ENCODE measurements at regions not wholly inside any gene's neighbourhood (a gene's known extent, or its start where the extent isn't known, plus 50 kb on each side); places are given as distances from the start of the nearest gene placed in this dataset.

DNA sequence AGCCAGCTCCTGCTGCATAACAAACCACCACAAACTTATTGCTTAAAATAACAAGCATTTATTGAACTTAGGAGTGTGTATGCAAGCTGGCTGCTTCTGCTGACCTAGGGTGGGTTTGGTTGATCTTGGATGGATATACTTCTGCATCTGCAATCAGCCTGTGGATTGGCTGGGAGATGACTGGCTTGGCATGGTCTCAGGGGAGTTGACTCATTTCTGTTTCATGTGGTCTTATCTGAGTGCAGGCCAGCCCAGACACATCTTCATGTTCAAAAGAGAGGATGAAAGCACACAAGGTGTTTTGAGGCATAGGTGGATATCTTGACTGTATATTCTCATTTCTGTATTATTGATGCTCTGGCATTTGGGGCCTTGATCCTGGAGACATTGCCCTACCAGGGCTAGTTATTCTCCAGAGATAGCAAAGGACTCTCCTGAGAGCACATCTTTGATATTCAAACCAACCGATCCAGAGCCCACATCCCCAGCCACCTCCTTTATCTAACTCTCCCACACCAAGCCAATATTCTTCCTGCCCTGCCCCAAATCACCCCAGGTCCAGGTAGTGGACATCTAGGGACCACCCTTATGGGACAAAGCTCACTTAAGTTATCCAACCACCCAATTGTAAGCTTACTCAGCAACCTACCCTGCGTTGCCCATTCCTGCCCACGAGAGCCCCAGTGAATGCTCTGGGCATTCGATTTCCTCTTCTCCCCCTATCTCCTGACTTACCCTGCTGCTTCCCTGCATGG, 350.8 kb downstream of the PTPRU start:
- no peak for DNase-seq (ENCODE audit: low read depth)

GRCh38 chr1:29586215-29586614, 349.9 kb downstream of the PTPRU start:
- no peak for DNase-seq (ENCODE audit: low read depth)

GRCh38 chr1:29585656-29586055, 349.3 kb downstream of the PTPRU start:
- no peak for DNase-seq (ENCODE audit: low read depth)

DNA sequence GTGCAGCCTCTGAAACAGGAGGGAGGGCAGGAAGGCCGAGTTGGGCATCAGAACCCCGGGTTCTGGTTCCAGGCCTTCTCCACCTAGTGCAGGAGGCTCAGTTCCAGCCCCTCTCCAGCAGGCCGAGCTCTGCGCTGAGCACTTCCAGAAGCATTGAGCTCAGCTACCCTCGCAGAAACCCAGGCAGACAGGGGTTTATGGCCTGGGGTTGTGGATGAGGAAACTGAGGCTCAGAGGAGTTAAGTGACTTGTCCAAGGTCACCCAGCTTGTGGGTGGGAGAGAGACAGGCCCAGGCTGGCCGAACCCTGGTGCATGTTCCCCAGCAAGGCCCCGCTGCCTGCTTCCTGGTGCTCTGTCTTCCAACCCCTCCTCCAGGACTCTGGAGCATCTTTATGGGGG, 348.9 kb downstream of the PTPRU start:
- DNase-seq (ENCODE audit: low read depth), result no peak

- peak; percentile 22 for DNase-seq (ENCODE audit: low read depth)
Observed at GRCh38 chr1:29584776-29585175, 348.5 kb downstream of the PTPRU start.

- no peak for DNase-seq (ENCODE audit: low read depth)
Observed at GRCh38 chr1:29584362-29584761, 348.0 kb downstream of the PTPRU start.

GRCh38 chr1:29583727-29584126, 347.4 kb downstream of the PTPRU start:
- no peak for DNase-seq (ENCODE audit: low read depth)

DNA sequence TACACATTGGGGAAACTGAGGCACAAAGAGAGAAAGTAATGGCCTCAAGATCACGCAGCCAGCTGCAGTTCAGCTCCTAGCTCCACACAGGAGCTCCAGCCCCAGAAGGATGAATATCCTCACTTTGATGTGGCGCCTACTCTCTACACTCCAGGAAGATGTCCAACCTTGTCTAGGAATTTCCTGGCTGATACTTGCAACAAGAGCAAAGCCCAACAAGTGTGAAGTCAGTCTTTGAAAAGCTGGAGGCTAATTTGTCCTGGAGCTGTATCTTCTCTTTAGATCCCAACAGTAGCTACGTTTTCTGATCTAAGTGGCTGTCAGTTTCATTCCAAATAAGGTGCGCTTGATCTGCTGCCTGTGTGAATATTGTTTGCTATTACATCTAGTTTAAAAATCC, 344.9 kb downstream of the PTPRU start:
- no peak for DNase-seq (ENCODE audit: low read depth)

GRCh38 chr1:29579821-29580425, 343.6 kb downstream of the PTPRU start:
- peak; percentile 82 for DNase-seq (ENCODE audit: low read depth)

DNA sequence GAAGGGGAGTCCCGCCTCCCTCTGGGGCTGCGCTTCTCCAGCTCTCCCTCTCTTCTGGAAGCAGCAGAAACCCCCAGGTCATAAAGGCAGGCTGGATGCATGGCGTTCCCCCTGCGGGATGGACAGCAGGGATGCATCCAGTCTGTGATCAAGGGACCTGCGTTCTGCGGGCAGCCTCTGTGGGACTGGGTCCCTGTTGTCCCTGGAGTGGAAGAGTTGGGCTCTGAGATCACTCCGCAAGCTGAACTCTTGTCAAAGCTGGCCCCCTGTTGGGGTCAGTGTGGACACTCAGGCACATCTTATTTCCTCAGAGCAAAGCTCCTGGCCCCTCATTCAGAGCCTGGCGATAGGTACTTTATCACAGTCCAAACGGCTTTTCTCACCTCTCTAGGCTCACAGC, 341.2 kb downstream of the PTPRU start:
- no peak for DNase-seq (ENCODE audit: low read depth)

DNA sequence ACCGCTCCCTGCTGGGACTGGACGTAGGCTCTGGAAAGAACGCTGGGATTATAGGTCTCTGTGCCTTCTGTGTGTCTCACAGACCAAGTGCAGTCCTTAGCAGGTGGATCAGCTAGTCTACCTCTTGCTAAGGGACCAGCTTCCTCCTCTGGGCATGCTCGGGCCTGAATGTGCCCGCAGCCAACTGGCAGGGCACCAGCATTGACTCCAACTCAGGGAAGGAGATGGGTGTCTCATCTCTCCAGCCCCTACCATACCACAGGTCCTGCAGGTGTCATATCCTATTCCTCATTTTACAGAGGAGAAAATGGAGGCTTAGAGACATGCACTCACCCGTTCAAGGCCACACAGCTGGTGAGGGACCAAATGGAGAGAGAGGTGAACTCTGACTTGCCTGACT, 340.2 kb downstream of the PTPRU start:
- DNase-seq (ENCODE audit: low read depth), result no peak

- no peak for DNase-seq (ENCODE audit: low read depth)
Observed at GRCh38 chr1:29575826-29576225, 339.5 kb downstream of the PTPRU start.

DNA sequence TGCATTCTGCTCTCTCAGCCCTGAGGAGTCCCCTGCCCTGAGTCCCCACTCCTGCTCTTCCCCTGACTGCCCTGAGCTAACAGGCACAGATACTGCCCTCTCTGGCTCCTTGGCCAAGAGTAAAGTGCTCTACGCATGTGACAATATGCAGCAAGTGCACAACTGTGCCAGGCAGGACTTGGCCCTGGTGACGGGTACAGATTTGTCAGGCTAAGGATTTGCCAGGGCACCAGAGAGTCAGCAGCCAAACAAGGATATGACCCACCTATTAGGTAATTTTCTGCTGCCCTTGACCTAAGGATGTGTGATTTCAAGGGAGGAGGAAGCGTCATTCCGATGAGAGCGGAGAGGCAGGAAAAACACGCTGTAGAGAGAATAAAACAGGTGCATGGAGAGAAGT, 339.0 kb downstream of the PTPRU start:
- DNase-seq (ENCODE audit: low read depth), result no peak

DNA sequence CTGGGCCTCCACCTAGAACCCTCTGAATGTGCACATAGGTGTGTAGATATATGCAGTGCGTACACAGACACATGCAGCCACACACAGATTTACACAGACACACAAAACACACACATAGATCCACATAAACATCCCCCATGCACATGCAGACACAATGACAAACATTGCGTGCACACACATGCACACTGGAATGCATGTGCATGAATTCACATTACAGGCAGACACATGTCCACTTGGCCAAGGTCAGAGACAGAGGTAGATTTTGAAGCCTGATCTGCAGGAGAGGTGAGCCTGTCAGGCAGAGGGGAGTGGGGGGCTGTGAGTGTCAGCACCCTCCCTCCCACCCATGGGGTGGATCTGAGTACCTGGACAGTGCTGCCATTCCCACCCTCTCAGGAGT, 338.5 kb downstream of the PTPRU start:
- no peak for DNase-seq (ENCODE audit: low read depth)

DNA sequence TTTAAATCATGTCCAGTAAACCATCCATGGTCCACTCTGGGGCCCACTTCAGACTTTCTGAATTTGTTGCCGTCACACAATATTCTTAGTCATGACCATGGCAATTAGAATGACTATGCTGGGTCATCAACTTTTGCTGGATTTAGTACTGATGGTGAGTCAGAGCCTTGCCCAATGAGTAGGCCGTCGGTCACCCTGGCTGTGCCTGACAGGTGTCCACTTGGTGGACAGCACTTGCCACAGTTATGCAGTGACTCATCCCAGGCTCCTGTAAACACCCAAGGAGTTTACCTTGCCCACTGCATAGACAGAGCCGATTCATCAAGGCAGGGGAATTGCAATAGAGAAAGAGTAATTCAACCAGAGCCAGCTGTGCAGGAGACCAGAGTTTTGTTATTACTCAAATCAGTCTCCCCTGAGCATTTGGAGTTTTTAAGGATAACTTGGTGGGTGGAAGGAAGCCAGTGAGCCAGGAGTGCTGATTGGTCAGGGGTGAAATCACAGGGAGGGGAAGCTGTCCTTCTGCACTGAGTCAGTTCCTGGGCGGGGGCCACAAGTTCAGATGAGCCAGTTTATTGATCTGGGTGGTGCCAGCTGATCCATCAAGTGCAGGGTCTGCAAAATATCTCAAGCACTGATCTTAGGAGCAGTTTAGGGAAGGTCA, 333.8 kb downstream of the PTPRU start:
- peak; percentile 87 for DNase-seq (ENCODE audit: low read depth)

DNA sequence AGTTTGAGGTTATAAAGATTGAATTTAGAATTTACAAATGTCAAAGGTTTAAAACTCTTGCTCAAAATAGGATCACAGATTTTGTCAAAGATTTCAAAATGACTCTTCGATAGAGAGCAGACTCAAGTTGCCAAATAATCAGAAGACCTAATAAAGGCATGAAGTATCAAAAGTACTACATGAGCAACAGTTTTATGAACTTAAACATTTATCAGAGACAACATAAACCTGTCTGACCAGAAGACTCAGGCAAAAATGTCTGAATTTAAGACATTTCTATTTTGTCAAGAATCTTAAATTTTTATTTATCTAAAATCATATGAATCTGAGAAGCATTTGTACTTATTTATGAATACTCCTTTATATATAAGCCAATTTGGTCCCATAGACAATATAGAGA, 330.9 kb downstream of the PTPRU start:
- no peak for DNase-seq (ENCODE audit: low read depth)

- no peak for DNase-seq (ENCODE audit: low read depth)
Observed at GRCh38 chr1:29565490-29565889, 329.2 kb downstream of the PTPRU start.

DNA sequence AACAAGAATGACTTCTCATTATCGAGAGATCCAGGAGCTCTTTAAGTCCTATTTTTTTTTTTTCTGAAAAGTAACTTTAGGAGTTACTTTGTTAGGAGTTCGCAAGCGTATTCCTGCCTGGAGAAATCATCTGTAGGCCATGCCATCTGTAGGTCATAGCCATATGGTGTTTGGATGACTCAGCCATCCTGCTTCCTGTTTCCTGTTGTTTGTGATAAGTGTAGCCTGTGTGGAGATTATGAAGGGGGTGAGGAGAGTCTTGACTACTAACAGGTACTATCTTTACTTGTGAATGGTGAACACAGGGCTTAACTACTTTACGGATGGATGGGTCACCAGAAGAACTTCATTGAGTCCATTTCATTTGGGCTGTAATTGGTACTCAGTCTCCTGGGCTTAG, 327.2 kb downstream of the PTPRU start:
- peak; percentile 26 for DNase-seq (ENCODE audit: low read depth)

- DNase-seq (ENCODE audit: low read depth), result no peak
Observed at GRCh38 chr1:29563092-29563491, 326.8 kb downstream of the PTPRU start.

GRCh38 chr1:29559056-29559455, 322.7 kb downstream of the PTPRU start:
- DNase-seq (ENCODE audit: low read depth), result no peak

- DNase-seq (ENCODE audit: low read depth), result no peak
Observed at GRCh38 chr1:29557701-29558600, 321.6 kb downstream of the PTPRU start.

- no peak for DNase-seq (ENCODE audit: low read depth)
Observed at GRCh38 chr1:29557066-29557465, 320.7 kb downstream of the PTPRU start.
